Body of pancreas (tissue), 4 donors: ENCODE measurements at regions not wholly inside any gene's neighbourhood (a gene's known extent, or its start where the extent isn't known, plus 50 kb on each side); places are given as distances from the start of the nearest gene placed in this dataset.

Source experiments
- ATAC-seq: fragments of 150-250 bp; one replicate; pipeline ENCODE4 v1.9.1; 2016
- DNase-seq, 4 donors: peaks; one replicate each; pipeline ENCODE4 v3.0.0-alpha.2; 2019
- H3K27ac ChIP-seq, 4 donors: fragments of 200-600 bp; sonication (generic); 1 replicate in 3 of 4; 2 replicates in 1 of 4; pipeline versions ENCODE4 v1.5.1 to v1.6.1; 2016 to 2019; ENCODE audit warnings: mild to moderate bottlenecking in 1 of 4, mixed read lengths in 1 of 4, moderate library complexity in 1 of 4
- H3K27me3 ChIP-seq, 2 donors: fragments of 200-600 bp; sonication (generic); one replicate each; pipeline ENCODE4 v1.6.0; 2016; ENCODE audit warnings: mild to moderate bottlenecking in 1 of 2
- H3K36me3 ChIP-seq, 2 donors: fragments of 200-600 bp; sonication (generic); replicated peaks in 1 of 2; 2 replicates each; pipeline ENCODE4 v1.5.1; 2016; ENCODE audit warnings: low read depth in 2 of 2; ENCODE audit not compliant: insufficient read depth in 1 of 2
- H3K4me1 ChIP-seq: fragments of 200-600 bp; sonication (generic); one replicate; pipeline ENCODE4 v1.6.0; 2016
- H3K4me3 ChIP-seq, 2 donors: fragments of 200-600 bp; sonication (generic); 1 replicate in 1 of 2; 2 replicates in 1 of 2; pipeline ENCODE4 v1.5.1; 2016 to 2019
- H3K9me3 ChIP-seq, 3 donors: fragments of 200-600 bp; sonication (generic); 1 replicate in 2 of 3; 2 replicates in 1 of 3; pipeline ENCODE4 v1.5.1; 2016
- POLR2A ChIP-seq, 3 donors: fragments of 450-650 bp; IDR thresholded peaks; one replicate each; pipeline ENCODE4 v1.6.1; 2016; ENCODE audit warnings: antibody characterized with exemption in 3 of 3, mild to moderate bottlenecking in 2 of 3
- WGBS, 2 donors: methylation state at CpG; one replicate each; pipeline ENCODE4 v1.1.5; 2017; 5-methylcytosine and 5-hydroxymethylcytosine counted together
- intact Hi-C: fragments of 100-400 bp; cut with DNase I; formaldehyde crosslinking; loops from one replicate; pipeline ENCODE4 v1.15.1; 2023
- TF ChIP-seq, protein P1 (sequence below), 7 experiments: fragments of 450-650 bp in 4 of 7; fragments of 200-600 bp in 3 of 7; sonication (generic) in 3 of 7; IDR thresholded peaks; one replicate each; pipeline ENCODE4 v1.5.1; 2016 to 2019; ENCODE audit warnings: antibody characterized with exemption in 7 of 7

DNA sequence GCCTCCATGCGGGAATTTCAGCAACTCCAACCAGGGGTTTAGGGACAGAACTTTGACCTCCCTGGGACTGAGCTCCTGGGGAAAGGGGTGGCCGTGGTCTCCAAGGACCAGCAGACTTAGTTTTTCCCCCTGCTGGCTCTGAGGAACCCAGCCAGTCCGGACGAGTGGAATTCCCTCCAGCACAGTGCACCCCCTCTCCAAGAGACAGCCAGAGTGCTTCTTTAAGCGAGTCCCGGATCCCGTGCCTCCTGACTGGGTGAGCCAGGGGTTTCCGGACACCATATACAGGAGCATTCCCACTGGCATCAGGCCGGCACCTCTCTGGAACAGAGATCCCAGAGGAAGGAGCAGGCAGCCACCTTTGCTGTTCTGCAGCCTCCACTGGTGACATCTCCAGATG lies 459.5 kb downstream of the OCA2 start:
- no peak for ATAC-seq
- 82 to 91% methylated on average over 8 to 9 of the region's 9 CpGs for WGBS, 2 donors
- intact Hi-C loops: no loop called here

DNA sequence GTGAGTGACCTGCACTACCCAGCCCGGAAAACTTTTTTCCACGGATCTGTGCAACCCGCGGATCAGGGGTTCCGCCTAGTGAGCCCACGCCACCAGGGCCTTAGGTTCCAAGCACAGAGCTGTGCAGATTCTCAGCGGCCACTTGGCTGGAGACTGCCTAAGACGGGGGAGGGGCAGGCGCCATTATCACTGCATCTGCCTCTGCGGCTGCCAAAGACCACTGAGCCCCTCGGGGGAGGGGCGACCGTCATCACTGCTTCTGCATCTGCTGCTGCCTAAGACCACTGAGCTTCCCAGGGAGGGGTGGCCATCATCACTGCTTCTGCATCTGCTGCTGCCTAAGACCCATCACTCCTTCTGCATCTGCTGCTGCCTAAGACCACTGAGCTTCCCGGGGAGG lies 460.2 kb downstream of the OCA2 start:
- ATAC-seq: no peak
- Histone ChIP-seq H3K27ac (no peak overlapping the region), H3K27me3 (no peaks in the 10 kb centered on the region), H3K4me1 (no peaks in the 10 kb centered on the region), H3K4me3 (no peak overlapping the region), H3K9me3 (no peaks in the 10 kb centered on the region), H3K36me3 (no peaks in the 10 kb centered on the region)
- 77 to 94% methylated on average over 7 to 13 of the region's 14 CpGs for WGBS, 2 donors
- DNase-seq: no peak
- TF ChIP-seq, protein P1, sequence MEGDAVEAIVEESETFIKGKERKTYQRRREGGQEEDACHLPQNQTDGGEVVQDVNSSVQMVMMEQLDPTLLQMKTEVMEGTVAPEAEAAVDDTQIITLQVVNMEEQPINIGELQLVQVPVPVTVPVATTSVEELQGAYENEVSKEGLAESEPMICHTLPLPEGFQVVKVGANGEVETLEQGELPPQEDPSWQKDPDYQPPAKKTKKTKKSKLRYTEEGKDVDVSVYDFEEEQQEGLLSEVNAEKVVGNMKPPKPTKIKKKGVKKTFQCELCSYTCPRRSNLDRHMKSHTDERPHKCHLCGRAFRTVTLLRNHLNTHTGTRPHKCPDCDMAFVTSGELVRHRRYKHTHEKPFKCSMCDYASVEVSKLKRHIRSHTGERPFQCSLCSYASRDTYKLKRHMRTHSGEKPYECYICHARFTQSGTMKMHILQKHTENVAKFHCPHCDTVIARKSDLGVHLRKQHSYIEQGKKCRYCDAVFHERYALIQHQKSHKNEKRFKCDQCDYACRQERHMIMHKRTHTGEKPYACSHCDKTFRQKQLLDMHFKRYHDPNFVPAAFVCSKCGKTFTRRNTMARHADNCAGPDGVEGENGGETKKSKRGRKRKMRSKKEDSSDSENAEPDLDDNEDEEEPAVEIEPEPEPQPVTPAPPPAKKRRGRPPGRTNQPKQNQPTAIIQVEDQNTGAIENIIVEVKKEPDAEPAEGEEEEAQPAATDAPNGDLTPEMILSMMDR (IDR thresholded peaks at IDR 0.05): no peak
- TF ChIP-seq POLR2A (IDR thresholded peaks at IDR 0.05): no peak
- intact Hi-C loops: no loop called here

More for the DNA sequence above, 459.5 kb downstream of the OCA2 start:
- no peak for DNase-seq
- no peak overlapping the region for H3K27ac ChIP-seq
- H3K27me3 ChIP-seq: no peaks in the 10 kb centered on the region
- no peaks in the 10 kb centered on the region for H3K4me1 ChIP-seq
- no peak overlapping the region for H3K4me3 ChIP-seq
- TF ChIP-seq, protein P1 (IDR thresholded peaks at IDR 0.05): no peak
- no peaks in the 10 kb centered on the region for H3K9me3 ChIP-seq
- no peaks in the 10 kb centered on the region for H3K36me3 ChIP-seq

DNA sequence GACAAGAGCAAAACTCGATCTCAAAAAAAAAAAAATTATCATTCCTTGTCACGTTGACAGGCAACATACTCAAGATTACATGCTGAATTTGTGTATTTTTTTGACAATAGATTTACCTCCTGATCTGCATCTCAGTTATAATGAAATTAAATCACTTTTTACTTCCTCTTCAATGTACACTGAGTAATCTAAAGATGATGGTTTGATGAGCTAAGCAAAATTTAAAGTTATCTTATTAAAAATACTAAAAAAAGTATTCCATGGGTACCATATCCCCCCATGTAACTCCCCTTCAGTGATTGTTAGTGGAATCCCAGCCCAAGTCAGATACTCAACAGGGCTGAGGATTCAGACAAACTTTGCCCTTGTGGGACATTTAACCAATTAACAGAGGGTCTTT lies 463.2 kb downstream of the OCA2 start:
- TF ChIP-seq, protein P1 (IDR thresholded peaks at IDR 0.05): no peak
- TF ChIP-seq POLR2A (IDR thresholded peaks at IDR 0.05): no peak
- Histone ChIP-seq H3K9me3 (no peaks in the 10 kb centered on the region), H3K4me1 (no peaks in the 10 kb centered on the region), H3K27me3 (no peaks in the 10 kb centered on the region), H3K36me3 (no peaks in the 10 kb centered on the region), H3K27ac (no peak overlapping the region), H3K4me3 (no peak overlapping the region)
- DNase-seq (no peak), ATAC-seq (no peak)
- intact Hi-C loops: no loop called here
- 57 to 60% methylated on average over 2 of the region's 2 CpGs for WGBS, 2 donors

DNA sequence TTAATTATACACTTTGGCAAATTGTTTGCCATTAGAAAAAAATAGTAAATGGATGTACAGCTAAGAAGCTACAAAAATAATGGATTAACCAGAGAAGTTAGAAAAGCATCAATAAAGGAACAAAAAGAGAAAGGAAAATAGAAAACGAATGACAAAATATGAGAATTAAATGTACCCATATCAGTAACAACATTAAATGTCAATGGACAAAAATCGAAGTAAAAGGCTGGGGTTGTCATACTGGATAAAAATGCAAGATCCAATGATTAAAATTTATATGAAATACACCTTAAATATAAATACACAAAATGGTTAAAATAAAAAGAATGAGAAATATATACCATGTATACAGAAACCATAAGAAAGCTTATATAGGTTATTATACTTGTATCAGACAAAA lies 470.6 kb downstream of the OCA2 start:
- Histone ChIP-seq H3K27me3 (no peaks in the 10 kb centered on the region), H3K36me3 (no peaks in the 10 kb centered on the region), H3K27ac (no peak overlapping the region), H3K9me3 (no peaks in the 10 kb centered on the region), H3K4me3 (no peak overlapping the region), H3K4me1 (no peaks in the 10 kb centered on the region)
- TF ChIP-seq POLR2A (IDR thresholded peaks at IDR 0.05): no peak
- TF ChIP-seq, protein P1 (IDR thresholded peaks at IDR 0.05): no peak
- 47 to 66% methylated on average over 2 of the region's 2 CpGs for WGBS, 2 donors
- intact Hi-C loops: no loop called here
- DNase-seq (no peak), ATAC-seq (no peak)

DNA sequence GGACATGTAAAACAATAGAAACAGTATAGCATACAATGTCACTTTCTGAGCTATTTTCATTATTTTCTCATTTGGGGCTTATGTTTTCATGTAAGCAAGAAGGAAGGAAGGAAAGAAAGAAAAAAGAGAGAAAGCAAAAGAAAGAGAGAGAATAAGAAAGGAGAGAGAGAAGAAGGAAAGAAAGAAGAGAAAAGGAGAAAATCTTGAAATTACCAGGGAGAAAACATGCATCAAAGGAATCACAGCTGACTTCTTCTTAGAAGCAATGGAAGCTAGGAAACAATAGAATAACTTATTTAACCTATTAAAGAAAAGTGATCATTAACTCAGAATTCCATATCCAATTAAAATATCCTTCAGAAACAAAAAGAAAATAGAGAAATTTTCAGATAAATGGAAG lies 471.5 kb downstream of the OCA2 start:
- Histone ChIP-seq H3K4me3 (no peak overlapping the region), H3K27ac (no peak overlapping the region), H3K27me3 (no peaks in the 10 kb centered on the region), H3K4me1 (no peaks in the 10 kb centered on the region), H3K36me3 (no peaks in the 10 kb centered on the region), H3K9me3 (no peaks in the 10 kb centered on the region)
- DNase-seq (no peak), ATAC-seq (no peak)
- intact Hi-C loops: no loop called here
- TF ChIP-seq POLR2A (IDR thresholded peaks at IDR 0.05): no peak
- TF ChIP-seq, protein P1 (IDR thresholded peaks at IDR 0.05): no peak
